Testis (tissue), 2 donors: ENCODE measurements at regions not wholly inside any gene's neighbourhood (a gene's known extent, or its start where the extent isn't known, plus 50 kb on each side); places are given as distances from the start of the nearest gene placed in this dataset.

Experiments
- DNase-seq: peaks from one replicate; pipeline ENCODE4 v3.0.0-alpha.2; 2019
- H3K27ac ChIP-seq, 2 donors: fragments of 200-600 bp; sonication (generic); one replicate each; pipeline ENCODE4 v1.5.1; 2019
- H3K27me3 ChIP-seq: fragments of 200-600 bp; sonication (generic); one replicate; pipeline ENCODE4 v1.5.1; 2019
- H3K36me3 ChIP-seq: fragments of 200-600 bp; sonication (generic); one replicate; pipeline ENCODE4 v1.5.1; 2017; ENCODE audit warnings: low read depth; ENCODE audit errors: missing control alignments
- H3K4me1 ChIP-seq: fragments of 200-600 bp; sonication (generic); one replicate; pipeline ENCODE4 v1.5.1; 2019
- H3K4me3 ChIP-seq, 2 donors: fragments of 200-600 bp; sonication (generic); one replicate each; pipeline ENCODE4 v1.5.1; 2017 to 2019
- H3K9me3 ChIP-seq: fragments of 200-600 bp; sonication (generic); one replicate; pipeline ENCODE4 v1.5.1; 2017
- CTCF ChIP-seq, 3 experiments: fragments of 450-650 bp in 2 of 3; fragments of 200-600 bp in 1 of 3; sonication (generic) in 1 of 3; IDR thresholded peaks; one replicate each; pipeline ENCODE4 v1.5.1; 2016 to 2019; ENCODE audit warnings: antibody characterized with exemption in 3 of 3, mild to moderate bottlenecking in 2 of 3, moderate library complexity in 1 of 3
- POLR2A ChIP-seq: fragments of 450-650 bp; IDR thresholded peaks from one replicate; pipeline ENCODE4 v1.6.1; 2017; ENCODE audit warnings: antibody characterized with exemption, mild to moderate bottlenecking, moderate library complexity
- whole genome bisulfite sequencing, 2 donors: methylation state at CpG; one replicate each; pipeline ENCODE4 v1.1.5; 2018; 5-methylcytosine and 5-hydroxymethylcytosine counted together
- intact Hi-C: fragments of 100-400 bp; cut with DNase I; formaldehyde crosslinking; loops from one replicate; pipeline ENCODE4 v1.15.1; 2023; ENCODE audit warnings: low total_unique reads

- H3K9me3 ChIP-seq, result no peaks in the 10 kb centered on the region
- H3K4me1 ChIP-seq, result no peaks in the 10 kb centered on the region
- no peaks in the 10 kb centered on the region for H3K27me3 ChIP-seq
- no peak for TF ChIP-seq POLR2A
- TF ChIP-seq CTCF (IDR thresholded peaks at IDR 0.05), result no peak
- no peak overlapping the region for H3K27ac ChIP-seq
- H3K4me3 ChIP-seq, result no peak overlapping the region
- intact Hi-C loops, result no loop called here
- H3K36me3 ChIP-seq, result no peaks in the 10 kb centered on the region
- 96 to 98% methylated on average over 1 of the region's 1 CpG for WGBS, 2 donors
- DNase-seq, result no peak
These were observed 131.0 kb upstream of the CXXC4 start for GRCh38 chr4:104625706-104626105.

GRCh38 chr4:104629601-104630000 lies 134.9 kb upstream of the CXXC4 start:
- intact Hi-C loops, result no loop called here
- 91 to 94% methylated on average over 1 of the region's 1 CpG for WGBS, 2 donors
- no peaks in the 10 kb centered on the region for H3K27me3 ChIP-seq
- peaks cover 4% of the 10 kb centered on the region for H3K4me1 ChIP-seq
- no peaks in the 10 kb centered on the region for H3K9me3 ChIP-seq
- TF ChIP-seq POLR2A (no peak), CTCF (IDR thresholded peaks at IDR 0.05) (no peak)
- H3K4me3 ChIP-seq, result no peak overlapping the region
- H3K36me3 ChIP-seq, result no peaks in the 10 kb centered on the region
- no peak for DNase-seq
- H3K27ac ChIP-seq, result no peak overlapping the region

GRCh38 chr4:104630272-104630671 lies 135.6 kb upstream of the CXXC4 start:
- no peak for DNase-seq
- H3K27me3 ChIP-seq, result no peaks in the 10 kb centered on the region
- intact Hi-C loops, result no loop called here

GRCh38 chr4:104631000-104631399 lies 136.3 kb upstream of the CXXC4 start:
- intact Hi-C loops, result no loop called here
- no peak for DNase-seq
- TF ChIP-seq POLR2A (no peak), CTCF (IDR thresholded peaks at IDR 0.05) (no peak)
- H3K4me1 ChIP-seq, result peaks cover 4% of the 10 kb centered on the region
- H3K4me3 ChIP-seq, result no peak overlapping the region
- WGBS, 2 donors, result 86 to 100% methylated on average over 1 of the region's 1 CpG
- no peaks in the 10 kb centered on the region for H3K27me3 ChIP-seq
- no peaks in the 10 kb centered on the region for H3K9me3 ChIP-seq
- H3K27ac ChIP-seq, result no peak overlapping the region
- H3K36me3 ChIP-seq, result no peaks in the 10 kb centered on the region

More at GRCh38 chr4:104630272-104630671, 135.6 kb upstream of the CXXC4 start:
- no peak overlapping the region for H3K4me3 ChIP-seq
- H3K36me3 ChIP-seq, result no peaks in the 10 kb centered on the region
- H3K9me3 ChIP-seq, result no peaks in the 10 kb centered on the region
- H3K27ac ChIP-seq, result no peak overlapping the region
- peaks cover 4% of the 10 kb centered on the region for H3K4me1 ChIP-seq
- TF ChIP-seq POLR2A (no peak), CTCF (IDR thresholded peaks at IDR 0.05) (no peak)
- 68 to 71% methylated on average over 1 of the region's 1 CpG for WGBS, 2 donors

GRCh38 chr4:104641418-104641817 lies 146.7 kb upstream of the CXXC4 start:
- intact Hi-C loops, result no loop called here
- TF ChIP-seq CTCF (IDR thresholded peaks at IDR 0.05) (no peak), POLR2A (no peak)
- Histone ChIP-seq H3K9me3 (no peaks in the 10 kb centered on the region), H3K27ac (no peak overlapping the region), H3K4me1 (no peaks in the 10 kb centered on the region), H3K4me3 (no peak overlapping the region), H3K27me3 (no peaks in the 10 kb centered on the region), H3K36me3 (no peaks in the 10 kb centered on the region)
- 73 to 77% methylated on average over 3 of the region's 3 CpGs for WGBS, 2 donors
- DNase-seq, result no peak
